Stimulated activated CD4-positive, alpha-beta T cell treated with anti-CD3 and anti-CD28 coated beads, Interleukin-15, amount 100 ng/mL, for 24 hours (primary cell): ENCODE measurements at regions not wholly inside any gene's neighbourhood (a gene's known extent, or its start where the extent isn't known, plus 50 kb on each side); places are given as distances from the start of the nearest gene placed in this dataset.
A peak's percentile ranks its signal among the peaks of the same experiment; 100 is the strongest.

ENCODE experiments used
- DNase-seq: peaks from one replicate; pipeline ENCODE4 v3.0.0-alpha.2; 2020

- no peak for DNase-seq
Measured at GRCh38 chr1:95371666-95372282, 137.8 kb downstream of the RWDD3 start.

- no peak for DNase-seq
Measured at GRCh38 chr1:95375174-95375573, 141.2 kb downstream of the RWDD3 start.

- DNase-seq, result no peak
Measured at GRCh38 chr1:95380909-95381308, 146.9 kb downstream of the RWDD3 start.

DNA sequence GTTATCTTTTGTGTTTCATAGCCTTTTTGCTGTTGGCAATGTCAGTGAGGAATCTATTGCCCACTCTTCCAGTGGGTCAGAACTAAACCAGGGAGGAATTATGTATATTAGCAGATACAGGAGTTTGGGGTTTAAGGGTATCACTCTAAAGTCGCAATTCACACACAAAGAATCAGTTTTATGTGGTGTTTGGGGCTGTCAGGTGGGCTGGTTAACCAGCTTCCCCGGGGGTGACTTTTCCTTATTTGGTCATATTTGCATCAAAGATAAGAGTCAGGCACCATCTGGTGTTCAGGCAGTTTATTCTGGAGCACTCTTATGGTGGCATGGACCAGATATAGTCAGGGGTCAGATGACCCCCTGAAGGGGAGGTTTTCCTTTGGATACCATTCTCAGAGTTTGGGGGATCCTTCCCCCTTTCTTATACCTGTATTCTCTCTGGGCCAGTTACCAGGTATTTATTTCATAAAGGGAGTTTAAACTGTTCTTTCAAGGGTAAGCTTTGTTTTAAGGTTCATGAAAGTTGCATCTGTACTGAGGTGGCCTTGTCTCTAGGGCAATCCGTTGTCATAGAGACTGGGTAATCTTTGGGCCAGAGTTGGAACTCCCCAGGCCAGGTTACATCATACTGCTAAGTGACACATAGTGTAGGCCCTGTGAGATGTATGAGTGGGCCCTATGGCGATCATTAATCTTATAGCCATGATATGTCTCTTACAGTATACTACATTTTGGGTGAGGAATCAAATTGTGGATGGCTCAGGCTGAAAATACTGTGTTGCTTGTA is 148.2 kb downstream of the RWDD3 start:
- DNase-seq, result no peak

GRCh38 chr1:95383111-95383510 is 149.1 kb downstream of the RWDD3 start:
- no peak for DNase-seq

DNA sequence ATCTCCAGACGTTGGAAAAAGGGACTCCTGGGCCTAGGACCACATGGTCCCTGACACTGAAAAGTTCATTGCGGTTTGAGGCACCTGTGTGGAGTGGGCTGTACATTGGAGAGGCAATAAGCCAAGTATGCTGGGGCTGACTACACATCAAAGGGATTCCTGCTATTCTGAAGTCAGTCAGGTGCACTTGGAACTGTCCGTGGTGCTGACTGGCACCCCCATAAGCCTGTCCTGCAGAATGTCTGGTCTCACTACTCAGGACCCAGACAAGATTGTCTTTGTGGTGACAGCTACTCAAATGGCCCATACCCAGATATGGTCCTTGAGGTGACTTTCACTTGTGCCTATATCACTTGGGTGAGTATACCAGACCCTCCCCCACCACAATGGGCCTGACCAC is 150.6 kb downstream of the RWDD3 start:
- DNase-seq, result peak; percentile 16

DNA sequence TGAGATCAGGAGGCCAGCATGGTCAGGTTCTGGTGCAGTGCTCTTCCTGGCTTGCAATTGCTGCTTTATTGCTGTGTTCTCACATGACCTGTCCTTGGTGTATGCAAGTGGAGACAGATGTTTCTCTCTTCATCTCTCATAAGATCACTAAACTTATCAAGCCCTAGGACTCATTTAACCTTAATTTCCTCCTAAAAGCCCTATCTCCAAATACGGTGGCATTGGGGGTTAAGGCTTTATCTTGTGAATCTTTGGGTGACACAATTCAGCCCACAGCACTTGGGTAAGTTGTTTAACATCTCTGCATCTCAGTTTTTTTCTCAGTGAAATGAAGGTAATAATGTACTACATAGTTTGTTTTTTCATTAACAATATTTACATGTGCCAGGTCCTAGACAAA is 152.4 kb downstream of the RWDD3 start:
- no peak for DNase-seq

- no peak for DNase-seq
Measured at GRCh38 chr1:95386915-95387314, 152.9 kb downstream of the RWDD3 start.

DNA sequence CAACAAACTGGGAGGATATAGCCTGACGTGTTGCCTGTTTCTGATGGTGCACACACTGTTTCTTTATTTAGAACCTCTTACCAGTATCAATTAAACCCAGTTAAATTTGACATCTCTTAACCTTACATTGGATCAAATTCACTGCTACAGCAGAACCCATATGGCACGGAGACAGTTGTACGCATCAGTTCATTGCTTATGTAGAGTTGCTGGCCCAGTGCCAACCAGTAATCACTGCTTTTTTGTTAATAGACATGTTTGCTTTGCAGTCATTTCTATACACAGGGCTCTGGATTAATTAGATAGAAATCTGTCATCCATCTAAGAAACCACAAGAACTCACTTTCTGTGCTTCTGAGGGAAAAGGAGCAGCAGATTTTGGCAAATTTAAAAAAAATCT is 154.0 kb downstream of the RWDD3 start:
- DNase-seq, result no peak

DNA sequence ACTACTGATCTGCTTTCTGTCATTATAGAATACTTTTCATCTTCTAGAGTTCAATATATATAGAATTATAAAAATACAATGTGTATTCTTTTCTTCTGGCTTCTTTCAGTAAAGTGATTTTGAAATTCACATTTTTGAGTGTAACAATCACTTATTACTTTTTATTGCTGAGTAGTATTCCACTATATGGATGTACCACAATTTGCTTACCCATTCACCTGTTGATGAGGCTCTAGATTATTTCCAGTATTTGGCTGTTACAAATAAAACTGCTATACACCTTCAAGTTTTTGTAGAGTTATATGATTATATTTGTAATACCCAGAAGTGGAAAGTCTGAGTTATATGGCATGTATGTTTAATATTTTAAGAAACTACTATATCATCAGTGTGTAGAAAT is 159.4 kb downstream of the RWDD3 start:
- no peak for DNase-seq

GRCh38 chr1:95396557-95396956 is 162.5 kb downstream of the RWDD3 start:
- DNase-seq, result no peak

DNA sequence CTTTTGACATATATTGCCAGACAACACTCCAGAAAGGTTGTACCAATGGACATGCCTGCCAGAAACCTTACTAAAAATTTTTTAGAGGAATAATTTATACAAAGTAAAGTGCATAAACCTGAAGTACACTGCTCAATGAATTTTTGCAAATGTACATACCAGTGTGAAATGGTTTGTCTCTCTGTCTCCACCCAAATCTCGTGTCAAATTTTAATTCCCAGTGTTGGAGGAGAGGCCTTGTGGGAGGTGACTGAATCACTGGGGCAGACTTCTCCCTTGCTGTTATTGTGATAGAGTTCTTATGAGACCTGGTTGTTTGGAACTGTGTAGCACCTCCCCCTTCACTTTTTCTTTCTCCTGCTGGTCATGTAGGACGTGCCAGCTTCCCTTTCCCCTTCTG is 168.8 kb downstream of the RWDD3 start:
- DNase-seq, result no peak

DNA sequence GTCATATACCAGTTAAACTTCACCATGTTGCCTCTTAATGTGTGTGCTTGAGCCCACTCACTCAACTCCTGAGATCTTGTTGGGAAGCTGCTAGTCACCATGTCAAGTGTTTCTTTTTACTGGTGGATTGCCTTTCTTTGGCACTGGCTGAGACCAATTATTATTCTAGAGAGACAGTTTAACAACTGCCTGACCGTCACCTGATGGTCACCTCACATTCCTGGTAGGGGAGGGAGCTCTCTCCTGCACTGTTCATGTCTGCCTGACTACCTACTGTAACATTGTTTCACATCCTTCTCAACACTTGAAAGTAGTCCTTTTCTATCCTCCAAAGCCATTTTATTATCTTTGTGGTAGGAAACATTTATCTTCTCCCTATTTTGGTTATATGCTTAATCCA is 172.3 kb downstream of the RWDD3 start:
- no peak for DNase-seq

GRCh38 chr1:95407131-95407885 is 173.3 kb downstream of the RWDD3 start:
- DNase-seq, result no peak

DNA sequence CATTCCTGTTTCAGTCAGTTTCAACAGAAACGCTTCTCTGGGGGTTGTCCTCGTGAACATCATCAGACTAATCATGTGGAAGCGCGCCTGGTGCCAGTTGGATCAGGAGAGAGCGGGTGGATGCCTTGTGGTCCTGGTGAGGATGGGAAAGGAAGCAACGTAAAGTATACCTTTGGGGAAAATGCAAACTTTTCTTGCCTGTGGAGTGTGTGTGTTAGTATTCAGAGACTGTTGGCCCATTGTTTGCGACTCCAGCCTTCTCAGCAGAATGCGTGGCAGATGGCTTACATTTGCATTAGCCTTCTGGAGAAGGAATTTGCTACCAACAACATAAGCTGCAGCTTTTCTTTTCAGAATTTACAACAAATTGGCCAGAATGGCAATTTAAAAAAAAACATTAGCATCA is 173.9 kb downstream of the RWDD3 start:
- no peak for DNase-seq

DNA sequence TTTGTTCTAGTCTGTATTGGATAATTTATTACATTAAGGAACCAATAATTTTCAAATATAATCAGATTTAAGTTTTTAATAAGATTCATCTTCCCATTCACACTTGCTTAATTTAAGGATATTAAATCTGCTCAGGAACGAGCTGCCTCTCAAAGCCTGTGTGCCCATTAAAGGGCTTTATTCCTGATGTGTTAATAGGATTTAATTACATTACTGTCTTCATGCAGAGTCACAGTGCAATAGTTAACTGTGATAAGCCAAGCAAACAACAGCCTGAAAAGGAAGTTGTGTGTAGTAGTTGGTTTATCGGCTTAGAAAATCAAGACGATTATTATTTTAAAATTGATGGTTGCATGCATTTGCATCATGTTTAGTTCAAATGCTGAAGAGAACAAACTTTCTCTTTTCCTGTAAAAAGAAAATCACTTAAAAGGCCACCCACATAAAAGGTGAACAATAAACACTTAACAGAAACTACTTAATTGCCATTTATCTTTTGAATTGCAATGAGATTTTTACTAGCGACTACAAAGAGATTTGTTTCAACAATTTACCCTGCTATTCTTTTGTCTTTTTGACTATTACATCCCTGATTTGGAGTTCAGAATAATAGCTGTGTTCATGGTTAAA is 174.6 kb downstream of the RWDD3 start:
- no peak for DNase-seq

DNA sequence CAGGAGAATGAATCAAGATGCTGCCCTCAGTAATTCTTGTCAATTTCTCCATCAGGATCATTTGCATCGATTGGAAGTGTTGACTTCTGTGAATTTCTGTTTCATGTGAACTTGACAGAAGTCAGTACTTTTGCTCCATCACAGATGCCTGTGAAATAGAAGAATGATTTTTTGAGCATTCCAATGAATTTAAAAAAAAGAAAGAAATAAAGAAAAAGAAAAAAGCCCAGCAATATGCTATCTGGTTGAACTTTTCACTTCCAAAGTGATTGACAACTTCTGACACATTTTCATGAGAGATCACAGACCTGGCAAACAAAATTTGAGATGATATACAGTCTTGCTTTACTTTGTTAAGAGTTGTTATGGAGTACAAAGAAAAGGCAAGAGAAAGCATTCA is 175.3 kb downstream of the RWDD3 start:
- no peak for DNase-seq

DNA sequence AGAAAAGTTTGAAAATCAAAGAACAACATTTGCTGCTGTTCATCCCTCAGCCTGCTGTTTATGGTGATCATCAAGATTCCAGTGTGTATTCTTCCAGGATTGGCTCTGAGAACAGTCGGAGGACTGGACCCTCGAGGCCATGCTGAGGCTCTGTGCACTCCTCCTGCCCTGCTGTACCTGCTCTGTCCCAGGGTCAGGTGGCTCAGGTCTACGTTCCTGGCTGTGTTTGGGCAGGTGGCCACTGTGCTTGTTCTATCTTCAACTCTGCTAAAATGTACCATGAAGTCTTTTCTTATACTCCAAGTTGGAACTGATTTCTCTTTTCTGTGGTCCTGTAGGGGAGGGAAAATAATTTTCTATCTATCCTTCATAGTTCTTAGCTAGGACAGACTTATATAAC is 175.9 kb downstream of the RWDD3 start:
- DNase-seq, result no peak

- no peak for DNase-seq
Measured at GRCh38 chr1:95415146-95415545, 181.1 kb downstream of the RWDD3 start.

DNA sequence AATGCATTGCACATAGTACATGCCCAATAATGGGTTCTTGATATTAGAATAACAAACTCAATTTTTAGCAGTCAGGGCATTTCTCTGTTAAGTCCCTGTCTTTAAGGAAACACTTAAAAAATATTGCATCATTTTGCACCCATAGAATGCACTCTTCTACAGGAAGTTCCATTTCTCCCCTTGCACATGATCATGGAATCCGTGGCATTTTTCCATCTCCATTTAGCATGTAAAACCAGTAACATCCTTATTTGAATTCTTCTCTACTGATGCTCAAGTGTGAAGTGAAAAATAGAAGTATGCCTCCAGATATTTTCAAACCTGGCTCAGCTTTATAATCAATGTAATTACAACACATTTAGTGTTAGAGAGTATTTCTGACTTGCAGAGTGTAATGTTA is 192.8 kb downstream of the RWDD3 start:
- DNase-seq, result no peak

DNA sequence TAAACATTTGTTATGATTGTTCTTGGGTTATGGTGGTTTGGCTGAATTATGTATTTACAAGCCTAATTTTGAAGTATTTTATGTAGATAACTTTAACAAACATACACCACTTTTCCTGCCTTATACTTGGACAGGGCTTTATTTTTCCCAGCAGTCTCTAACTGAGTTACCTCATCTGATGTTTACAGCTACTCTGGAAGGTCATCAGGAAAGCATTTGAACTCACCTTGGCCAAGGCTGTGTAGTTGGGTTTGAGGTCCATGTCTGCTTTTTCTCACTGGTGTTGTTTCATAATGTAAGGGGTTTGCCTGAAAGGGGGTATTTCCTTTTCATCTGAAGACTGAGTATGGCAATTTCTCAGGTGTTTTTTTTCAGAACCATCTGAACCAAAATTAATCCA is 193.5 kb downstream of the RWDD3 start:
- DNase-seq, result no peak

DNA sequence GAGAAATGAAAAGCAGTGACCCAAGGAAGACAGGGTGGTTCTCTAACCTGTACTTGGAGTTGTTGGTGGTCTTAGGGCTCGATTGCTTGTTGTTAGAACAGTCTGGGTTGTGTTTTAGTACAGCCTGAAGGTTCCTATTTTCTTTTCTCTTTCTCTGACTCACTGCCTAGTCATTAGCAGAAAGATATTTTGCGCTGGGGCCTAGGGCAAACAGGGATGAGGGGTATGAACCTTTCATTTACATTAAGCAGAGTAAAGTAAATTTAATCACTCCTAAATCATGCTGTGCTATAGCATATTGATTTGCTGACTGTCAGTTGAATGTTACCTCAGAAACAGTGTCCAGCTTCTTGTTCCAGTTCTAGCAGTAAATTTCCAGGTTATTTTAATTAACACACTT is 197.2 kb downstream of the RWDD3 start:
- no peak for DNase-seq

DNA sequence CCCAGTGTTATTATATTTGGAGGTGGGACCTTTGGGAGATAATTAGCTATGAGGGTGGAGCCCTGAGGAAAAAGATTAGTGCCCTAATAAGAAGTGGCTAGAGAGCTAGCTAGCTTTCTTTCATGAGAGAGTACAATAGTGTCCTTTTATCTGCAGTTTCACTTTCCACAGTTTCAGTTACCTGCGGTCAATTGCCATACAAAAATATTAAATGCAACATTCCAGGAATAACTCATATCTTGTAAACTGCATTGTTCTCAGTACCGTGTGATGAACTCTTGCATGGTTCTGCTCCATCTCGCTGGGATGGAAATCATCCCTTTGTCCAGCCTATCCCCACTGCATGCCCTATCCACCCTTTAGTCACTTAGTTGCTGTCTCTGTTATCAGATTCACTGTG is 201.6 kb downstream of the RWDD3 start:
- DNase-seq, result no peak

DNA sequence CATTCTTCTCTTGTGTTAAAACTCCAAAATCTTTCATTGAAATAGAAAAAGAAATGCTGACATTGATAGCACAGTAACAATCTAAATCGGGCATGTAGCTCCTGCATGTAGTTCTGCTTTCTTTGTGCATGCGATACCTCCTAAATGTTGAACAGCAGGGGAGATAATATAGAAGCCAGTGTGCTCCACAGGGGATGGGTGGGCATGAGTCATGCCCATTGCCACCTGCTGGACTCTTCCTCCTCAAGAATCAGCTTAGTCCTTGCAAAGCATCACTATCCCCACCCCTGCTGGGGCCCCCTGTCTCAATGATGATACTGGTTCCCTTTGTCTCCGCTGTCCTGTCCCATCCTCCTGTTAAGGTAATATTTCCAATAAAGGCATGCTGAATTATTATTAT is 203.0 kb downstream of the RWDD3 start:
- DNase-seq, result no peak
